Tibial artery (tissue), 4 donors: ENCODE measurements at regions not wholly inside any gene's neighbourhood (a gene's known extent, or its start where the extent isn't known, plus 50 kb on each side); places are given as distances from the start of the nearest gene placed in this dataset.
"Not testable (repeated sequence)": the region's sequence is repeated elsewhere in the genome, so short reads cannot be mapped to it uniquely, and the experiment has no call there.

Experiments used
- DNase-seq, 2 donors: peaks; one replicate each; pipeline ENCODE4 v3.0.0-alpha.2; 2019
- H3K27ac ChIP-seq, 2 donors: fragments of 200-600 bp; sonication (generic) in 1 of 2; 1 replicate in 1 of 2; 2 replicates in 1 of 2; pipeline ENCODE4 v1.5.1; 2018 to 2019; ENCODE audit warnings: mild to moderate bottlenecking in 1 of 2
- H3K27me3 ChIP-seq, 2 donors: fragments of 200-600 bp; sonication (generic) in 1 of 2; one replicate each; pipeline versions ENCODE4 v1.5.1 to v1.6.0; 2016 to 2019
- H3K36me3 ChIP-seq, 3 donors: fragments of 200-600 bp; sonication (generic) in 2 of 3; one replicate each; pipeline ENCODE4 v1.5.1; 2016 to 2019; ENCODE audit warnings: mild to moderate bottlenecking in 2 of 3
- H3K4me1 ChIP-seq, 4 donors: fragments of 200-600 bp; sonication (generic) in 2 of 4; 1 replicate in 3 of 4; 2 replicates in 1 of 4; pipeline ENCODE4 v1.5.1; 2016 to 2019
- H3K4me3 ChIP-seq, 2 donors: fragments of 200-600 bp; sonication (generic) in 1 of 2; 1 replicate in 1 of 2; 2 replicates in 1 of 2; pipeline ENCODE4 v1.5.1; 2018 to 2019; ENCODE audit warnings: mild to moderate bottlenecking in 2 of 2
- H3K9me3 ChIP-seq, 3 donors: fragments of 200-600 bp; sonication (generic) in 1 of 3; one replicate each; pipeline ENCODE4 v1.5.1; 2016 to 2019
- intact Hi-C: fragments of 100-400 bp; cut with DNase I; formaldehyde crosslinking; loops from one replicate; pipeline ENCODE4 v1.15.0; 2023; ENCODE audit warnings: low total_unique reads
- TF ChIP-seq, protein P1 (sequence below), 2 experiments: fragments of 200-600 bp in 1 of 2; fragments of 450-650 bp in 1 of 2; IDR thresholded peaks; one replicate each; pipeline ENCODE4 v1.5.1; 2017 to 2019; ENCODE audit warnings: antibody characterized with exemption in 2 of 2, mild to moderate bottlenecking in 1 of 2, moderate library complexity in 1 of 2

DNA sequence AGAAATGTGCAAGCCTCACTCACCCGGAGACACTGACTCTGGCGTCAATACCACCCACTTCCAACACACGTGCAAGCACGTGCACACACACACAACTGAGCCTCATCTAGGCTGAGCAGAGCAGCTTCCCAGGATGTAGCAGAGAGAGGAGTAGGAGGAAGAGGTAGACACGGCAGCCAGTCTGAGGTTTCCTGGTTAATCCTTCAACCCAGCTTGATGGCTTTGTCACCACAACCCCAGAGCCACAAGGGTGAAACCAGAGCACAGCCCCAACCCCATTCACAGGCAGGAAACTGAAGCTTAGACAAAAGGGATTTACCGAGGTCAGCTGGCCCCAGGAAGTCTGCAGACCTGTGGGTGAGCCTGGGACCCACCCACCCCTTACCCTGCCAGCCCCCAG is 905.3 kb downstream of the TUBA3C start:
- H3K27ac ChIP-seq, DNase-seq, H3K36me3 ChIP-seq, H3K27me3 ChIP-seq, H3K4me3 ChIP-seq, H3K4me1 ChIP-seq, H3K9me3 ChIP-seq, intact Hi-C loops: not testable (repeated sequence)

DNA sequence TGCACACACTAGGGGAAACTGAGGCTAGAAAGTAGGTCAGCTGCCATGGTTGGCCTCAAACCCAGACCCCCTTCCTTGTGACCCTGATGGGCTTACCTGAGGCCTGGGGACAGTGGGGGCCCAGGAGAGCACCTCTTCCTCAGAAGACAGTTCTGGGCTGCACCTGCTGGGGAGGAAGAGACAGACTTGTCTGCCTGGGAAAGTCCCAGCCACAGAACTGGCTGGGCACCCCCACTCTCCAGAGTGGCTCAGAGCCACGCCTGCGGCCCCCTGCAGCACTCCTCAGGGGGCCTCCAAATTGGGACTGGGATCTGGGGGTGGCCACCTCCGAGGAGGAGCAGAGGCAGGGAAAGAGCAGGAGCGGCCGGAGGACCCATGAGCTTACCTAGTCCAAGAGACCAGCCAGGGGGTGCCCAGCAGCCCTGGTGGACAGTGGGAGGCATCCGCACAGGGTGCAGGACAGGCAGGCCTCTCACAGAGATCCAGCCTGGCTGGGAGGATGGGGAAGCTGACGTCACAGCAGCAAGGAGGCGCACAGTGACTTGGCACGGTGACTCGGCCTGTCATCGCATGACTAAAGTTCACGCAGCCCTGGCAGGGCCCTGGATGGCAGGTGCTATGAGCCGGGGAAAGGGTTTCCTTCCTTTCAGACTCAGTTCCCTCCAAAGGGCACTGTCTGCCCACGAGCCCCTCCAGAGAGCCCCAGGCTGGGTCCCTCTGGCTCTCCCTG is 907.7 kb downstream of the TUBA3C start:
- H3K4me1 ChIP-seq, H3K9me3 ChIP-seq, H3K4me3 ChIP-seq, H3K27me3 ChIP-seq, H3K27ac ChIP-seq, intact Hi-C loops, DNase-seq, H3K36me3 ChIP-seq: not testable (repeated sequence)

GRCh38 chr13:18258801-18259419 is 922.7 kb downstream of the TUBA3C start:
- H3K4me3 ChIP-seq, H3K9me3 ChIP-seq, H3K36me3 ChIP-seq, DNase-seq, H3K27me3 ChIP-seq, H3K27ac ChIP-seq, intact Hi-C loops, H3K4me1 ChIP-seq: not testable (repeated sequence)

DNA sequence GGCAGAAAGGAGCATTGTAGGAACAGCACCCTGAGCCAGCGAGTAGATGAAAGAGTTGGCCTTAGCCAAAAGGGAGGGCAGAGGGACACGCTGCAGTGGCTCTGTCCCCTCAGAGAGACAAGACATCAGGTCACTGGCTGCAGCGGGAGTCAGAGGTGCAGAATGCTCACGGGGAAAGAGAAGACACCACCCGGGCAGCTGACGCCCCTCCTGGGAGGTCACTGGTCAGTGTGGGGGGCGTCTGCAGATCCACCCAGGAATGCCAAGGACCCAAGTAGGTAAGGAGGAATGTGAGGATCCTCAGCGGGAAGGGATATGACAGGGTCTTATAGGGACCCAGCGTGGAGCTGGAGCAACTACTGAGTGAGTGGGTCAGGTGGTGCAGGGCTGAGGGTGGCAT is 923.9 kb downstream of the TUBA3C start:
- H3K27me3 ChIP-seq, H3K4me3 ChIP-seq, intact Hi-C loops, DNase-seq, H3K36me3 ChIP-seq, H3K27ac ChIP-seq, H3K4me1 ChIP-seq, H3K9me3 ChIP-seq: not testable (repeated sequence)

DNA sequence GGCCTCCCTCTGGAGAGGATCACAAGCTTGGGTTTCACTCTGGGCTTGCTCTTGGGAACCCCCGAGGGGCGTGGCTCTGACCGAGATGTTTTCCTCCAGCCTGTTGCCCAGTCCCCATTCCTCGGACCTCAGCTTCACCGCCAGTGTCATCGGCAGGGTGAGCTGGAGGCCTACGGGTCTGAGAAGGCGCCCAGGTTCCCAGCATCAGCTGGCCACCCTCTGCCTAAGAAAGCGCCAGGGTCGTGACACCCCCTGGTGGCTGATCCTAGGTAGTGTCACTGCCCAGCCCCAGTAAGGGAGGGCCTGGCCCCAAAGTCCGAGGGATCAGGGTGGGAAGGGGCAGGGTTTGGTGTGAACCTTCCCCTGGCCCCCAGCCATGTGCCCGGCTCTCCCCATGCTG is 928.8 kb downstream of the TUBA3C start:
- H3K9me3 ChIP-seq, H3K27me3 ChIP-seq, intact Hi-C loops, H3K27ac ChIP-seq, H3K36me3 ChIP-seq, H3K4me3 ChIP-seq, H3K4me1 ChIP-seq, DNase-seq: not testable (repeated sequence)

GRCh38 chr13:18248533-18249240 is 932.9 kb downstream of the TUBA3C start:
- DNase-seq, intact Hi-C loops: not testable (repeated sequence)

GRCh38 chr13:18240086-18240485 is 941.5 kb downstream of the TUBA3C start:
- H3K27me3 ChIP-seq, DNase-seq, H3K9me3 ChIP-seq, H3K4me3 ChIP-seq, intact Hi-C loops, H3K27ac ChIP-seq, H3K4me1 ChIP-seq, H3K36me3 ChIP-seq: not testable (repeated sequence)

More at GRCh38 chr13:18248533-18249240, 932.9 kb downstream of the TUBA3C start:
- not testable (repeated sequence) for H3K27me3 ChIP-seq, H3K36me3 ChIP-seq, H3K27ac ChIP-seq, H3K4me1 ChIP-seq, H3K9me3 ChIP-seq, H3K4me3 ChIP-seq

DNA sequence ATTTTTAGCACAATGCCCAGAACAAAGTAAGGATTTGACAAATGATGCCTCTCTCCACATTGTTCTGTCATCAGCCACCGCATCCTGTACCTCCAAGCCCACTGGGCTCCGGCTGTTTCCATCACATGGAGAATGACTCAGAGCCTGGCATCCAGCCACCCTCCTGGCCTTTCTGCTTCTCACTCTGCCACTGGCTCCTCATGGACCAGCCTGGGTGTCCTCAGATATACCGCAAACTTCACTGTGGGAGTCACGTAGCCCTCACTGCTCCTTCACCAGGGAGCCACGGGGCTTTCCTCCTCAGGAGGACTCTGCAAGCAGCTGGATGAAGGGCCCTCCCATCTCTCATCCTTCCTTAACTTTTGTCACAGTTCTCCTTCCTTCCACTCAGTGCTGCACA is 943.0 kb downstream of the TUBA3C start:
- H3K9me3 ChIP-seq, intact Hi-C loops, H3K27me3 ChIP-seq, H3K27ac ChIP-seq, H3K4me1 ChIP-seq, H3K4me3 ChIP-seq, H3K36me3 ChIP-seq, DNase-seq: not testable (repeated sequence)

GRCh38 chr13:18236528-18236815 is 945.2 kb downstream of the TUBA3C start:
- Histone ChIP-seq H3K9me3 (no peaks in the 10 kb centered on the region), H3K27ac (no peak overlapping the region), H3K4me1 (no peaks in the 10 kb centered on the region), H3K27me3 (no peaks in the 10 kb centered on the region), H3K36me3 (no peaks in the 10 kb centered on the region), H3K4me3 (no peak overlapping the region)
- TF ChIP-seq, protein P1, sequence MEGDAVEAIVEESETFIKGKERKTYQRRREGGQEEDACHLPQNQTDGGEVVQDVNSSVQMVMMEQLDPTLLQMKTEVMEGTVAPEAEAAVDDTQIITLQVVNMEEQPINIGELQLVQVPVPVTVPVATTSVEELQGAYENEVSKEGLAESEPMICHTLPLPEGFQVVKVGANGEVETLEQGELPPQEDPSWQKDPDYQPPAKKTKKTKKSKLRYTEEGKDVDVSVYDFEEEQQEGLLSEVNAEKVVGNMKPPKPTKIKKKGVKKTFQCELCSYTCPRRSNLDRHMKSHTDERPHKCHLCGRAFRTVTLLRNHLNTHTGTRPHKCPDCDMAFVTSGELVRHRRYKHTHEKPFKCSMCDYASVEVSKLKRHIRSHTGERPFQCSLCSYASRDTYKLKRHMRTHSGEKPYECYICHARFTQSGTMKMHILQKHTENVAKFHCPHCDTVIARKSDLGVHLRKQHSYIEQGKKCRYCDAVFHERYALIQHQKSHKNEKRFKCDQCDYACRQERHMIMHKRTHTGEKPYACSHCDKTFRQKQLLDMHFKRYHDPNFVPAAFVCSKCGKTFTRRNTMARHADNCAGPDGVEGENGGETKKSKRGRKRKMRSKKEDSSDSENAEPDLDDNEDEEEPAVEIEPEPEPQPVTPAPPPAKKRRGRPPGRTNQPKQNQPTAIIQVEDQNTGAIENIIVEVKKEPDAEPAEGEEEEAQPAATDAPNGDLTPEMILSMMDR (IDR thresholded peaks at IDR 0.05) = no peak
- no peak for DNase-seq
- intact Hi-C loops = no loop called here
